Inflammatory macrophage (primary cell): ENCODE measurements at regions not wholly inside any gene's neighbourhood (a gene's known extent, or its start where the extent isn't known, plus 50 kb on each side); places are given as distances from the start of the nearest gene placed in this dataset.

Experiments
- DNase-seq, 2 donors: peaks; one replicate each; pipeline ENCODE4 v3.0.0-alpha.2; 2020 to 2022

- no peak for DNase-seq
These were observed 141.4 kb downstream of the CD83 start for GRCh38 chr6:14258695-14259593.

- no peak for DNase-seq
These were observed 142.1 kb downstream of the CD83 start for GRCh38 chr6:14259594-14260152.

- no peak for DNase-seq
These were observed 143.3 kb downstream of the CD83 start for GRCh38 chr6:14260839-14261238.

GRCh38 chr6:14263881-14264424 is 146.4 kb downstream of the CD83 start:
- no peak for DNase-seq

- DNase-seq, result no peak
These were observed 147.8 kb downstream of the CD83 start for GRCh38 chr6:14265049-14266021.

- no peak for DNase-seq
These were observed 148.7 kb downstream of the CD83 start for GRCh38 chr6:14266266-14266665.

- no peak for DNase-seq
These were observed 150.5 kb downstream of the CD83 start for GRCh38 chr6:14267885-14268660.

GRCh38 chr6:14269436-14269835 is 151.9 kb downstream of the CD83 start:
- DNase-seq, result no peak

GRCh38 chr6:14270142-14270893 is 152.7 kb downstream of the CD83 start:
- no peak for DNase-seq

GRCh38 chr6:14270925-14271788 is 153.6 kb downstream of the CD83 start:
- DNase-seq, result peak; percentile 69 to 83

GRCh38 chr6:14271789-14272736 is 154.5 kb downstream of the CD83 start:
- DNase-seq, result peak; percentile 56 to 80

- no peak for DNase-seq
These were observed 155.1 kb downstream of the CD83 start for GRCh38 chr6:14272737-14273085.

- peak; percentile 61 to 64 for DNase-seq
These were observed 155.6 kb downstream of the CD83 start for GRCh38 chr6:14273191-14273590.

- no peak for DNase-seq
These were observed 156.4 kb downstream of the CD83 start for GRCh38 chr6:14274016-14274415.

GRCh38 chr6:14274546-14275492 is 157.2 kb downstream of the CD83 start:
- no peak for DNase-seq

GRCh38 chr6:14275493-14275851 is 157.9 kb downstream of the CD83 start:
- no peak for DNase-seq

GRCh38 chr6:14276071-14276470 is 158.5 kb downstream of the CD83 start:
- DNase-seq, result no peak
